ENCODE measurements at regions not wholly inside any gene's neighbourhood (a gene's known extent, or its start where the extent isn't known, plus 50 kb on each side); places are given as distances from the start of the nearest gene placed in this dataset.

GRCh38 chr3:94416768-94417167 is 353.9 kb downstream of the NSUN3 start:
- TF ChIP-seq CTCF (IDR thresholded peaks at IDR 0.05; ENCODE audit: control extremely low read depth, extremely low read depth, low read depth, missing control alignments) = no peak
- ChIA-PET POLR2A (no interaction called here), CTCF (interaction anchor here (1.6 to 1.7 kb wide), 2 partner anchors 10 to 14 kb away, joined by 4 to 5 read pairs; no protein-coding TSS in a partner anchor)
- DNase-seq (ENCODE audit: extremely low spot score) = no peak

- DNase-seq (ENCODE audit: extremely low spot score) = no peak
- ChIA-PET POLR2A (no interaction called here), CTCF (interaction anchor here (1.6 to 1.7 kb wide), 2 partner anchors 11 to 13 kb away, joined by 4 to 5 read pairs; no protein-coding TSS in a partner anchor)
- TF ChIP-seq CTCF (IDR thresholded peaks at IDR 0.05; ENCODE audit: control extremely low read depth, extremely low read depth, low read depth, missing control alignments) = no peak
Observed at GRCh38 chr3:94417963-94418455, 355.1 kb downstream of the NSUN3 start.

- CTCF ChIA-PET = no interaction called here
- POLR2A ChIA-PET = no interaction called here
- DNase-seq (ENCODE audit: extremely low spot score) = no peak
- TF ChIP-seq CTCF (IDR thresholded peaks at IDR 0.05; ENCODE audit: control extremely low read depth, extremely low read depth, low read depth, missing control alignments) = no peak
Observed at GRCh38 chr3:94420931-94421330, 358.1 kb downstream of the NSUN3 start.

- DNase-seq (ENCODE audit: extremely low spot score) = no peak
- no peak for TF ChIP-seq CTCF (IDR thresholded peaks at IDR 0.05; ENCODE audit: control extremely low read depth, extremely low read depth, low read depth, missing control alignments)
- ChIA-PET CTCF (interaction anchor here (1.2 to 1.3 kb wide), 2 partner anchors 10 to 12 kb away, joined by 3 read pairs; no protein-coding TSS in a partner anchor), POLR2A (no interaction called here)
Observed at GRCh38 chr3:94423578-94423977, 360.7 kb downstream of the NSUN3 start.

GRCh38 chr3:94429517-94429916 is 366.7 kb downstream of the NSUN3 start:
- no peak for DNase-seq (ENCODE audit: extremely low spot score)
- ChIA-PET POLR2A (no interaction called here), CTCF (no interaction called here)
- no peak for TF ChIP-seq CTCF (IDR thresholded peaks at IDR 0.05; ENCODE audit: control extremely low read depth, extremely low read depth, low read depth, missing control alignments)

- TF ChIP-seq CTCF (IDR thresholded peaks at IDR 0.05; ENCODE audit: control extremely low read depth, extremely low read depth, low read depth, missing control alignments) = no peak
- ChIA-PET CTCF (interaction anchor here (0.9 to 1.0 kb wide), 2 partner anchors 17 to 32 kb away, joined by 3 read pairs; no protein-coding TSS in a partner anchor), POLR2A (no interaction called here)
- DNase-seq (ENCODE audit: extremely low spot score) = no peak
Observed at GRCh38 chr3:94431876-94432570, 369.2 kb downstream of the NSUN3 start.

Data from GM10248 (cell line).